ENCODE measurements at regions not wholly inside any gene's neighbourhood (a gene's known extent, or its start where the extent isn't known, plus 50 kb on each side); places are given as distances from the start of the nearest gene placed in this dataset.

DNA sequence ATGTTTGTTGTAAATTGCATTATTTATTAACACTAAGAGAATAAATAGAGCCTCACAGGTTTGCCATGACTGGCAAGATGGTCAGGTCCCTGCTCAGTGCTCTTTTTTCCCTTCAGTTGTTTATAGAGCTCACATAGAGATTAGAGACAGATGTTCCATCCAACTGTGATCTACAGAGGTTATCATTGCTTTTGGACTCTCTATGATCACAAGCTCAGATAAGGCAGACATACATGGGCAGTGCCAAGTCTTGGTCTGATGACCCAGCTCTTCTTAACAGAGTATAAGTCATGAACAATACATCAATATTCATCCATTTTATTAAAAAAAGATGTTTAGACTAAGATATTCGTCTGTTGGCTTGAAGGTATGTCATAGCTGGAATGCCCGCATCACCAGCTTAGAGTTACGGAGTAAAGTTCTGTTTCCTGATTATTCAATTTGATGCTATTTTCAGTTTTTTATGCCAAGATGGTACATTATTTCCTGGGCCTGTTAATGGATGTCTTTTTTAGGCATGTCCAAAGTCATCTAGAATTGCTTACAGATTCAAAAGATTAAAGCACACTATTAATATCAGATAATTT is 729.8 kb upstream of the SLC10A2 start:
- no peak for DNase-seq (ENCODE audit: low read depth in 2 of 2)
- TF ChIP-seq, protein P1, sequence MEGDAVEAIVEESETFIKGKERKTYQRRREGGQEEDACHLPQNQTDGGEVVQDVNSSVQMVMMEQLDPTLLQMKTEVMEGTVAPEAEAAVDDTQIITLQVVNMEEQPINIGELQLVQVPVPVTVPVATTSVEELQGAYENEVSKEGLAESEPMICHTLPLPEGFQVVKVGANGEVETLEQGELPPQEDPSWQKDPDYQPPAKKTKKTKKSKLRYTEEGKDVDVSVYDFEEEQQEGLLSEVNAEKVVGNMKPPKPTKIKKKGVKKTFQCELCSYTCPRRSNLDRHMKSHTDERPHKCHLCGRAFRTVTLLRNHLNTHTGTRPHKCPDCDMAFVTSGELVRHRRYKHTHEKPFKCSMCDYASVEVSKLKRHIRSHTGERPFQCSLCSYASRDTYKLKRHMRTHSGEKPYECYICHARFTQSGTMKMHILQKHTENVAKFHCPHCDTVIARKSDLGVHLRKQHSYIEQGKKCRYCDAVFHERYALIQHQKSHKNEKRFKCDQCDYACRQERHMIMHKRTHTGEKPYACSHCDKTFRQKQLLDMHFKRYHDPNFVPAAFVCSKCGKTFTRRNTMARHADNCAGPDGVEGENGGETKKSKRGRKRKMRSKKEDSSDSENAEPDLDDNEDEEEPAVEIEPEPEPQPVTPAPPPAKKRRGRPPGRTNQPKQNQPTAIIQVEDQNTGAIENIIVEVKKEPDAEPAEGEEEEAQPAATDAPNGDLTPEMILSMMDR (IDR thresholded peaks at IDR 0.05; ENCODE audit: low read depth, low read length) = no peak
- no peak overlapping the region for H3K4me3 ChIP-seq (replicated peaks in 1 of 2; ENCODE audit: low read depth in 2 of 2, low read length in 2 of 2)

DNA sequence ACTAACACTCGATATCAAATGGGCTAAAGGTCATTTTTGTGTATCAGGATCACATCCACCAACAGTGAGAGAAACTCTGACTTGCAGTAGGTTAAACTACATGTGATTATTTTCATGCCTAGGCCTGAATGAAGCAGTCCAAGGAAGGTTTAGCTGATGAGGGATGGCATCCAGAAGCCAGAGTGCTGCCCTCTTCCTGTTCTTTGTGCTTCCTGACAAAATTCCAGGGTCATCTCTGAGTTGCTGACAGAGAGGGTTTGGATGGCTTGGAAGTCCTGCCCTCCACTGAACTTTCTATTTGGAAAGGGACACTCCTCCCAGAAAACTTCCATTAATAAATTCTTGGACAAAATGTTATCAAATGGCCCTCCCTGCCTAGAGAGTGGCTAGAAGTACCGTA is 728.3 kb upstream of the SLC10A2 start:
- DNase-seq (ENCODE audit: low read depth in 2 of 2) = no peak
- TF ChIP-seq, protein P1 (IDR thresholded peaks at IDR 0.05; ENCODE audit: low read depth, low read length) = no peak

DNA sequence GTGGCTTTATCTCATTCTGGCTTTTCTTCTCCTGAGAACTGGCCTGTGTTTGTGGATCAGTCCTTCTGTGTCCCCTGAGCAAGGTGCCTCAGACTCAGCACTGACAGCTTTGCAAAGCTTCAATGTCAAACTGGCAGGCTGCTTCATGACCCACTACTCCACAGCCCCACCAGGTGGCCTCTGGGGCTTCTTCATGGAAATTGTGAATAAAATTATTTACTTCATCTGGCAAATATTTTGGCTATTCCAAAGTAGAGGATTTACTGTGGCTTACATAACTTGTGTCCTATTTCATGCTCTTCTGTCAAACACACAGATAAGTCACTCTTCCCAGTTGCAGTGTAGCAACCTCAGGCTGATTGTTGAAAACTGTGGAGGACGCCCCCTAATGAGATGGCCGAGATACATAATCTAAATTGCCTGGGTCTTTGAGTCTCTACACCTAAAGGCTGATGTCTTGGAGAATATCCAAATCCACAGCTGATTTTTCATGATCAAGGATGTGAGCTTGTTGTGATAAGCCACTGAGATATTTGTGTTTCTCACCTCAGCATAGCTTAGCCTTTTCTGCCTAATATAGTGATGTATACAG is 721.9 kb upstream of the SLC10A2 start:
- no peak overlapping the region for H3K4me3 ChIP-seq (replicated peaks in 1 of 2; ENCODE audit: low read depth in 2 of 2, low read length in 2 of 2)
- TF ChIP-seq, protein P1 (IDR thresholded peaks at IDR 0.05; ENCODE audit: low read depth, low read length) = peak; percentile 5
- DNase-seq (ENCODE audit: low read depth in 2 of 2) = no peak

More for the DNA sequence above, 728.3 kb upstream of the SLC10A2 start:
- H3K4me3 ChIP-seq (replicated peaks in 1 of 2; ENCODE audit: low read depth in 2 of 2, low read length in 2 of 2) = no peak overlapping the region

DNA sequence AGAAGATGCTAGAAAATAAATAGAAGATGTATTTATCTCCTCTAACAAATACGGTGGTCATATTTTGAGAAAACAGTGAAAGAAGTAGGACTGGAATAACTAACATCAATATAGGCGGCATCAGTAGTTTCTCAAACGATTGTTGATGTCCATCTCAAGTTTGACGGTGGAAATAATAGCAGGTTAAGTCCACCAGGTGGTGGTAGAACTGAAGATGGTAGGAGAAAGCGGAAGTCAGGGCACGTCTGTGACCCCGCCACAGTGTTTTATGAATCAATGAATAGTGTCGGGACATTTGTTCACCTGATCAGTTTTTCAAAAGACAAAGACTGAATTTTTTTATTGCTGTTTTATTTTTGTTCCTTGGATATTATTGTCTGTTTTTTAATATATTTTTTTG is 706.4 kb upstream of the SLC10A2 start:
- TF ChIP-seq, protein P1 (IDR thresholded peaks at IDR 0.05; ENCODE audit: low read depth, low read length) = no peak
- no peak overlapping the region for H3K4me3 ChIP-seq (replicated peaks in 1 of 2; ENCODE audit: low read depth in 2 of 2, low read length in 2 of 2)
- DNase-seq (ENCODE audit: low read depth in 2 of 2) = no peak

DNA sequence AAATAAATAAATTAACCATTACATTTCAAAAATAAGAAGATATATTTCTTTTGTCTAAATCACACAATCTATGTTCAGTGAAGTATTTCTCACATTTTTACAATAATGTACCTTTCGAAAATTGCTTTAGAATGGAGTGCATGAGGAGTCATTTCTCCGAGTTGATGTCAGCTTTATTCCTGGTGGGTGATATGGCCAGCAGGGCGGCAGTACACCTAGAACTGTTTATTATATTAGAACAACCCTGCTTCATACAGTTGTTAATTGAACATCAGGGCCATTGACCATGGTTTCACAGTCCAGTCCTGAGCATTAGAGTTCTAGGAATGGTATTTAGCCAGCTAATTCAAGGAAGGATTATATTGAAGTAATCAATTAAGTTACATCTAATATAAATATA is 696.3 kb upstream of the SLC10A2 start:
- DNase-seq (ENCODE audit: low read depth in 2 of 2) = no peak
- H3K4me3 ChIP-seq (replicated peaks in 1 of 2; ENCODE audit: low read depth in 2 of 2, low read length in 2 of 2) = no peak overlapping the region
- TF ChIP-seq, protein P1 (IDR thresholded peaks at IDR 0.05; ENCODE audit: low read depth, low read length) = no peak

DNA sequence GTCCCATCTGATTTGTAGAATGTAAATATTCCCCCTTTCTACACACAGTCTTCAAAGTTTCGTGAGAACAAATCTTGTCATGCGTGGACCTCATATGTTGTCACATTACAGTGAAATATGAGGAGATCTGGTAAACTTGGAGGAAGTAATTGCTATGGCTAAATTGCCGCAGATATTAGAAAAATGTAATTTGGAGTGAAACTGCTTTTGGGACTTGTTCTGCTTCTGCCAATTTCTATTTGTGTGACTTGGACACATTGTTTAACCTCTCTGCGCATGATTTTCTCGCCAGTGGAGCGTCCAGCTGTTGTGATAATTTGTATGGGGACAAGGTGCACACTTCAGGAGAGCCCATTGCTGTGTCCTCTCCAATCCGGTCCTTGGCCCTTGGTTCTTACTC is 693.1 kb upstream of the SLC10A2 start:
- TF ChIP-seq, protein P1 (IDR thresholded peaks at IDR 0.05; ENCODE audit: low read depth, low read length) = no peak
- no peak overlapping the region for H3K4me3 ChIP-seq (replicated peaks in 1 of 2; ENCODE audit: low read depth in 2 of 2, low read length in 2 of 2)
- no peak for DNase-seq (ENCODE audit: low read depth in 2 of 2)

DNA sequence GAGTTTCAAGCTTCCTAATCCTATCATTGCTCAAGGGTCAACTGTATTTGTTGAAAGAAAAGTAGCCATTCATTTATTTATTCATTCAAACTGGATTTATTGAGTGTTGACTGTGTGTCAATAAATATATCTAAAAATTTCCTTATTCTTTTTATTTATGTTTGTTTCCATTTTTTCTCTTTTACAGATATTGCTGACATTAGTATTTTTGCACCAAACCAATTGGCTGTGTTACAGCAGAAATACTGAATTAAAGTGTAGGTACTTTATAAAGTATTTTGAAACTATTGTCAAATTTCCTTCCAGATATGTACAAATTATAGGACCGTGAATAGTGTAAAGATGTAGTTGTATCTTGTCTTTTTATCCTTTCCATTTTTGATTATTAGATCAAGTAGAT is 692.0 kb upstream of the SLC10A2 start:
- H3K4me3 ChIP-seq (replicated peaks in 1 of 2; ENCODE audit: low read depth in 2 of 2, low read length in 2 of 2) = no peak overlapping the region
- DNase-seq (ENCODE audit: low read depth in 2 of 2) = no peak
- TF ChIP-seq, protein P1 (IDR thresholded peaks at IDR 0.05; ENCODE audit: low read depth, low read length) = no peak
